GM19452 (cell line): ENCODE measurements at regions not wholly inside any gene's neighbourhood (a gene's known extent, or its start where the extent isn't known, plus 50 kb on each side); places are given as distances from the start of the nearest gene placed in this dataset.

Experiments
- ATAC-seq: cut with Tn5 transposase; IDR thresholded peaks from one replicate; pipeline ENCODE4 v1.9.1; 2021; ENCODE audit not compliant: unreplicated experiment

DNA sequence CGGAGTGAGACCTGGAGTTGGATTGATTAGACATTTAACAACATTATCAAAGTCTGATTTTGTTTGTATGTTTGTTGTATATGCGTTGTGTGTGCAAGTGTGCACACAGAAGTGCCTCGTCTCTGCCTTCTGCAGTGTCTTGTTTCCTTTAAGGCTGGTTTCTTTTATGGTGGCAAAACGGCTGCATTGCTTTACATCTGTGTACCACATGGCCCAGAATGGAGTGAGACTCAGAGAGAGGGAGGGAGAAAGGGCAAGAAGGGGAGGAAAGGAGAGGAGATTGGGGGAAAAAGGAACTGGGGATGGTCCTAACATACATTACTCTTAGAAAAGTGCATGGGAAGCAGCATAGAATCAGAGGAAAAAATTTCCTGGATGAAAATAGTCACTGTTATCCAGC lies 99.7 kb upstream of the WLS start:
- ATAC-seq = no peak

DNA sequence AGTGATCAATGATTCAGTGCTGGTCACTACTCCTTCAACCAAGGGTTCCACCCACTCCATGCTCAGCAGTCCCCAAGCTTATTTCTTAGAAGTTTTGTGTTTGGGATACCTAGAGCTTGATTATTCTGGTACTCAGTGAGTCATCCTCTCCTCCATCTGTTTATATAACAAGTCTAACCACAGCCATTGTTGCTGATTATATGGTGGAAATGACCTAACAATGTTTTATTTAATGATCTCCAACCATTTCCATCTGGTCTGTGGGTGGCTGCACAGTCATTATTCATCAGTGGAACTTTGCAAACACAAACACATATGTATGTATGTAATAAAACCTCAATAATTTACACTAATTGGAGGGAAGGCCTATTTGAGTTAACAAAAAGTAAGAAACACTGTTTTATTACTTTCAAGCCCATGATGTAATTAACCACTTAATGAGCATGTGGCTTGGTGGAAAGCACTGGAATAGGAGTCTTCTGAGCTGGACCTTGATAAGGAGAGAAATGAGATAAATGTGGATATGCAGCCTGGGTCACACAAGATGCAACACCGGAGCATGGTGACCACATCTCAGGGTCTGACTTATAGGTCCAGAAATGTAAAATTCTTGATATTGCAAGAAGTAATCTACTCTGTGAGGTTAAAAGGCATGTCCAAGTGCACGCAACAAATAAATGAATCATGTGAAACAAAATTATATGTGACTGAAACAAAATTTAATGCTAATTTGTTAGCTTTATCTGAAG lies 99.0 kb upstream of the WLS start:
- ATAC-seq = no peak

DNA sequence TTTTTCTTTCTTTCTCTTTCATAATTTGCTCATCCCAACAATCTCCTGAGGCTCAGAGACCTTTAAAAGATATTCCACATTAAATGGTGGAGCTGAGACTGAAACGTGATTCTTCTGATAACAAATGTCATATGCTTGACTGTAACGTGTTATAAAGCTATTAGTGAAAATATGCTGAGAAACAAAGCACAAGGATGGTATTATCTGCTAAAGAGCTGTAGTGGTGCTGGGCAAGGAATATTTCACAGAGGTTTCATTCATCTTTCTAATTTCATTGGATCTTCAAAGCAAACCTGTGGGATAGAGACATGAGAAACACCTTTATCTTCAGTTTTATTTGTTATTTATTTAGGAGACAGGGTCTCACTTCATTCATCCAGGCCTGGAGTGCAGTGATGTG lies 98.1 kb upstream of the WLS start:
- ATAC-seq = no peak

DNA sequence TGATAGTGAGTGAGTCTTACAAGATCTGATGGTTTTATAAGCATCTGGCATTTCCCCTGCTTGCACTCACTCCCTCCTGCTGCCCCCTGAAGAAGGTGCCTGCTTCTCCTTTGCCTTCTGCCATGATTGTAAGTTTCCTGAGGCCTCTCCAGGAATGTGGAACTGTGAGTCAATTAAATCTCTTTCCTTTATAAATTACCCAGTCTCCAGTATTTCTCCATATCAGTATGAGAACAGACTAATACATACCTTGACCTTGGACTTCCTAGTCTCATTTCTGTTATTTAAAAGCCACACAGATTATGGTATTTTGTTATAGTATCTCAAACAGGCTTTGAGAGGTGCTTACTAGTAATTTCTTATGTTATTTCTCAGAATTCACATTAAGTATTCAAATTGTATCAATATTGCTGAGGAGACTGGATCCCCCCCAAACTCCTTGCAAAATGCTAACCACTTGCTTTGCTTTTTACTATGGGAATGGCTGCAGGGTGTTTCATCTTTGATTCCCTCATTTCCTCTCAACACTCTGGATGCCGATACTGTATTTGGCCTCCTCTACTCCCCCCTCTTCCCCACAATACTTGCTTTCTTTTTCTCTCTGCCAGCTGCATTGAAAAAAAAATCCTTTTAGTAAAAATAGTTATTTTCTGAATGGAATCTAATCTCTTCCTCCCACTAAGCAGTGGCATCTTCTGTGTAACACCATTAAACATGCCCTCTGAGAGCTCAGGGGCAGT lies 96.9 kb upstream of the WLS start:
- ATAC-seq = no peak

DNA sequence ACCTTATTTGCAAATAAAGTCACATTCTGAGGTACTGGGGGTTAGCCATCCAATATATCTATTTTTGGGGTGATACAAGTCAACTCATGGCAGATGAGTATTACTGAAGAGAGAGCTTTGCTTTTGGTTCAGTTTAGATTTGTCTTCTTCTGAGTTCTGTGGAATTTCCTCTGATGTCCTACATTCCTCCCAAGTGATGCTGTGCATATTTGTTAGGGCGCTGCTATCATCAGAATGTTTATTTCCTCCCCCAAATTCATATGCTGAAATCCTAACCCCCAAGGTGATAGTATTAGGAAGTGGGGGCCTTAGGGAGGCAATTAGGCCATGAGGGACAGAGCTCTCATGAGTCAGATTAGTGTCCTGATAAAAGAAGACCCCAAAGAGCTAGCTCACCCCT lies 96.2 kb upstream of the WLS start:
- no peak for ATAC-seq

DNA sequence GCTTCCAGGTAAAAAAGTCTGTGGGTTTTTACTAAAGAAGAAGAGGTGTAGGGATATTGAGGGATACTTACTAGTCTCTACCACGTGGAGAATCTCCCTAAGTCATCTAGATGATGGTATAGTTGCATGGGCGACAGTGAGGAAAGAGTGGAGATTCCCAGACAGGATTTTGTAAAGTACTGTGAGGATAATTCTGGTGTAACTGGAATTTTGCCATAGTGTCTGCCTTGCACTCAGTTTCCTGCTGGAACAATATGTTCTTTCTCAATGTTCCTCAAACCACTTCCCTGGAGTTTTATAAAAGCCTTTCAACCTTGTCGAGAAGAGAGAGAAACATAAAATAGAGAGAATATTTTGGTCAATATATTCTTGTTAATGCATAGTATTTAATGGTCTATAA lies 95.1 kb upstream of the WLS start:
- no peak for ATAC-seq

DNA sequence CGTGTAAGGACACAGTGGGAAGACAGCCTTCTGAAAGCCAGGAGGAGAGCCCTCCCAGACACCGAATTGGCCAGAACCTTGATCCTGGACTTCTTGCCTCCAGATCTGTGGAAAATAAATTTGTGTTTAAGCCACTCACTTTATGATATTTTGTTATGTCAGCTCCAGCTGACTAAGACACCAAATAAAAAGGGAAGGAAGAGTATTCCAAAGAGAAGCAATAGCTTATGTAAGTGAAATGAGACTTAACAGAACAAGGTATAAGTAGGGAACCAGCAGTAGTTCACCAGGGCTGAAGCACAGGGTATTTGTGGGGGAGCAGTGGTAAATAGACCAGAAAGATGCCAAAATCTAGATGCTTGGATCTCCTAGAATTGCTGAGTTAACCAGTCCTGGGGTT lies 94.2 kb upstream of the WLS start:
- ATAC-seq = no peak

DNA sequence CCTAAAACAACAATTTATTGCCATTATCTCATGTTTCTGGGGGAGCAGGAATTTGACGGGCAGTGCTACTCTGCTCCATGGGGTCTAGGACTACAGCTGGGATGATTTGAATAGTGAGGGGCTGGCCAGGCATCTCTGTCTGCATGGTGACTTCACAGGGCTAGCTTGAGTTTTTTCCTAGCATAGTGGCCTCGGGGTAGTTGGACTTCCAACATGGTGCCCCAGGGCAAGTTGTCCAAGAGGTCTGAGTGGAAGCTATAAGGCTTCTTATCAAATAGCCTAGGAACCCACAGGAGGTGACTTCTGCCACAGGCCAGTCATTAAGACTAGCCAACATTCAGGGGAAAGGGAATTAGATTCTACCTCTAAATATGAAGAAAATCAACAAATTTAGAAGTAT lies 92.0 kb upstream of the WLS start:
- no peak for ATAC-seq

DNA sequence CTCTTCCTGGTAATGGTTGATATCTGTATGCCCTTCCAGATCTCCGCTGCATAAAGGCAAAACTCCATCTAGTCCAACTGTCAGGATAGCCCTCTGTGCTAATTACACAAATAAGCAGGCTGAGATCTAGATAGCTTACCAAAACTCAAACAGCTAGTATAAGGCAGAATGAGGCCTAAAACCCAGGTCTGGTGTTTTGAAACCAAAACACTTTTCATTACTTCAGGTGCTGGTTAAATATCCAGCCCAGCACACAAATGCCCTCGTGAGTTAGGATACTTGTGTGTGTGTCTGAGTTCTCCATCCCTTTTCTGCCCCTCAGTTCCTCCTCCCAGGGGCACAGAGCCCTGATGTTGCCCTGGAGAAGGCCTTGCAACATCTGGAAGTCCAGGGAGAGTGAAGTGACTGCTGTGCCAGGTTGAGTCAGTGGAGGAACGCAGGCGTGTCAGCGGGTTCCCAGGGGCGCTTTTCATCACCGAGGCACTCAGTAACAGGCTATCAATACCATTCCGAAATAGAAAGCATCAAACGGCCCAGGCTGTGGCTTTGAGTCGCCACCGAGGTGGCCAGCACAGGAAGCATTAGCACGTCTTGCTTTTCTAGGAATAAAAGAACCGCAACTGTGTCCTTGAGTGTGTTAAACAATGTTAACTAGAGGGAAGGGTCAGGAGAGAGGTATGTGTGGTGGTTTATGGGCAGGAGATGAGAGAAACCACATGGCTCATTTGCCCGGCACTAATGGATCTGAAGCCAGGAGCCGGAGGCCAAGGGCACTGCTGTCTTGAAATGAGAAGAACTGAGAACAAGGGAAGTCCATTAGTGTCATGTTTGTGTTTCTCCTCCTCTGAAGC lies 90.7 kb upstream of the WLS start:
- ATAC-seq = no peak

DNA sequence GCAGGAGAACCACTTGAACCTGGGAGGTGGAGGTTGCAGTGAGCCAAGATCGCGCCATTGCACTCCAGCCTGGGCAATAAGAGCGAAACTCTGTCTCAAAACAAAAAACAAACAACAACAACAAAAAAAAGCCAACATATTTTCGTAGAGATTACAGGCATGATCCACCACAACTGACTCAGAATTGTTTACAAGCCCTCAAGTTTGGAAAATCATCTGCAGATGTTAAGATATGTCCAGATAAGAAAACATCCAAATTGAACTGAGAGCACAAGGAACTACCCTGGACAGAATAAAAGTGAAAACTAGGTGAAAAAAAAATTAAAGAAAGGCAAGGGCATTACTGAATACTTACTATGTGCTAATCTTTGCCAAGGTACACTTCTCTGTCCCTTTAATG lies 89.8 kb upstream of the WLS start:
- no peak for ATAC-seq

DNA sequence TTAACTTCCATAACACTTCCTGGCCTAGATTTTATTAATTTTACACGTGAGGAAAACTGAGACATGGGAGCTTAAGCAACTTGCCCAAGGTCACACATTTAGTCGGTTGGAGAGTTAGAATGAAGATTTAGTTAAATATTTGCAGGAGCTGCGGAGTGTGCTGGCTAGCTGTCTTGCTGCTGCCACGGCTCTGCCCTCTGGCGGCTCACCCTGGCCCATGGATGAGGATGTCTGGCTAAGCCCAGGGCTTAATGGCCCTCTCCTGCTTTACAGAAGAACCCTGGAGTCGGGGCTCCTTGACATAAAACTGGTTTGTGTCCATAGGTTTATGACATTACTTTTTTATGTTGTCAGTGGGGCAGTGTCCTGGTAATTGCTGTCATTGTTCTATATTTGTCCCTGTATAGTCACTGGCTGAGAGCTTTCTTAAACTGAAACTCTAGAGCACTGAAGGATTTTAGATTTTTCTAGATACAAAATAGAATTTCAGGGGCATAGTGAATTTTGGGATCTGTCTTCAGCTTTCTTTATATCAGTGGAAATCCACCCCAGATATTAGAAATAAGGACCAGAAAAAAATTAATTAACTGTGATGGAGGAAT lies 88.9 kb upstream of the WLS start:
- no peak for ATAC-seq

DNA sequence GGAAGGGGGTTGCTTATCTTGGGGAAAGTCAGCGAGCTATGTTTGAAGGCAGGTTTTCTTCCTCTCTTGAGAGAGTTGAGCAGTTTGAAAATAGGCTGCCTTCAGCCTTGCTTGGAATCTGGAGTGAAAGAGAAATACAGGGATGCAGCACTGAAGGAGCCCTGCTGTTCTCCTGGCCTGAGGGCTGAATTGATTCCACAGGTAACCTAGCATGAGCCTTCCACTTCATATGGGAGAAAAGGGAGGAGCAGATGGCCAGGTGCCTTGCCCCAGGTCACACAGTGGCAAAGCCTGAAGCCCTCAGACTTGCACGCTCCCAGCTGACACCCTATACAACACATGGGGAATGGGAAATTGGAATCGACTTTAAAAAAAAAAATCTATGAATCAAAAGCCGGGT lies 88.0 kb upstream of the WLS start:
- ATAC-seq = no peak

DNA sequence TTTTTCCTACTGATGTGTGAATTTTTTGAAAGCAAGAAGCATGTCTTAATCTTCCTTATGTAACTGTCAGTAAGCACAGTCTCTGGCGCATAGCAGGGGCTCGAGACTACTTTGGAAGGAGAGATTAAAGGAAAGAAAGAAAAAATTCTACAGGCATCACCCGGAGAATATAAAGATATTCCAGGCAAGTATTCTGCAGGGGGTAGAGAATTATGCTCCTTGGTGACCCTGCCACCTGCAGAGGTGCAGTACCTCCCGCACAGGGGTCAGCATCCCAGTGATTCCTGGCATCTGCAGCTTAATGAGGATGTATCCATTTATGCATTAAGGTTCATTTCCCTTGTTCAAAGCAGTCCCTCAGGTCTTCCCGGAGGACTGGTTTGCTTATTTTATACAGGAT lies 87.6 kb upstream of the WLS start:
- ATAC-seq = no peak

DNA sequence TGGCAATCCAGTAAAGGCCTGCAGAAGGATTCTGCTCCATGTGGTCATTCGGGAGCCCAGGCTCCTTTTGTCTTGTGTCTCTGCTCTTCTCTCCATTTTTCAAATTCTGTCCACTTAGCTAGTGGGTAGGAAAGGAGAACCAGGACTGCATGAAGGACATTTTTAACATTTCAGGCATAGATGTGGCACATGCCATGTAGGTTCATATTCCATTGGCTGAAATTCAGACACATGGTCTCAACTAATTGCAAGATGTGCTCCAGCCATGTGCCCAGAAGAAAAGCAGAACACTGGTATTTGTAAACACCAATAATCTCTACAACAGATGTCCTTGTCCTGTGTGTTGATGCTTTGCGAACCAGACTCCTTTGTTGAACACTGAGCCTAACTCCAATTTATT lies 85.2 kb upstream of the WLS start:
- ATAC-seq = no peak

DNA sequence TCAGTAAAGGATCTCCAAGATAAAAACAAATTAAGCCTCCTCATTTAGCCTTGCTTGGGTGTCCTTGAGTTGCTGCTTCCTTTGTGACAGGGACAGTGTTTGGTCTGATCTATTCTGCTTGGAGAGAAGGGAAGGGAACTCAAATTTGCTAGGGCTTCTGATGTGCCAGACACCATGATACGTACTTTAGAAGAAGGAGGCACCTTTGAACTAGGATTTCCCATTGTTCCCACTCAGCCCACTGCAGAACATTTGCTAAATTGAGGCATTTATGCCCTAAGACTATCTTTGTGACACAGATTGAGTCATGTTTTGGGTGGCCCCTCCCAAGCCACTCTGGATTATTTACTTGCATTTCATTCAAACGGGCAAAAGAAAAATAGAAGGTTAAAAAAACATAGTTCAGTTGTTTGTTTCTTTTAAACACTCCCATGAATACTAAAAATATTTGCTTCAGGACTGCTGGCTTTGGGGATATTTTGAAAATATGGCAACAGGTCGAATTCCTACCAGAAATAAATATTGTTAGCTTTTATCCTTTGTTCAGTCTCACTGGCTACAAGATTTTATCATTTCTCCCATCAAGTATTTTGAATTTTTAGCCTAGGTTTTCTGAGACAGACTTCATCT lies 81.9 kb upstream of the WLS start:
- ATAC-seq = no peak

DNA sequence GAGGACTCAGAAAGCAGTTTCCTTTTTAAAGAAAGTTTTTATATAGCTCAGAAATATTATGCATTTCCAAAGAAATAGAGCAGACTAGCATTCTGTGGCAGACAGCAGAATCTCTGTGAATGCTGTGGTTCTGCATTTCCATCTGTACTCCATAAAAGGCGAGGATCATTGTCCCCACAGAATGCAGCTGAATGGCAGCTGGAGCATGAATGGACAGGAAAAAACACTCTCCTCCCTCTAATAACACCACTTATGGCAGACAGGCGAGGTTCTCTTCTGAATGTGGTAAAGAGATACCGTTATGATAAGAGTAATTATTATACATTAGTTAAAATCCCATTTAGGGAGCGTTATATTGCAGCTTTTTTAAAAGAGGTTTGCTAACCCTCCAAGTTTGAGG lies 81.4 kb upstream of the WLS start:
- no peak for ATAC-seq

DNA sequence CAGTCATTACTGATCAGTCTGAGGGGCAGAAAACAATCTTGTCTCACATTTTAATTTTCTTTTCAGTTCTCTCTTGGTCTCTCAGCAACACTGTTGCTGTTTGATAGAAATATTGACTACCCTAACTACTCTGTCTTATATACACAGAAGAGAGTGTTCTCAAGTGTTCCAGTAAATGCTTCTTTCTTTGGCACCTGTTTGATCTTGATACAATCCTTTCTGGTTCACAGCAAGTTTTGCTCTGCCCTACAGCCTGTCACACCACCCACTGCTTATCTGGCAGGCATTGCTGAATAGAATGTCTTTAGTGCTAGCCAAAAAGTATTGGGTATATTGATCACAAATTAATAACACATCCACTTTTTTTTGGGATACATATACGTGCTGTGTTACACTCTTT lies 75.7 kb upstream of the WLS start:
- no peak for ATAC-seq

DNA sequence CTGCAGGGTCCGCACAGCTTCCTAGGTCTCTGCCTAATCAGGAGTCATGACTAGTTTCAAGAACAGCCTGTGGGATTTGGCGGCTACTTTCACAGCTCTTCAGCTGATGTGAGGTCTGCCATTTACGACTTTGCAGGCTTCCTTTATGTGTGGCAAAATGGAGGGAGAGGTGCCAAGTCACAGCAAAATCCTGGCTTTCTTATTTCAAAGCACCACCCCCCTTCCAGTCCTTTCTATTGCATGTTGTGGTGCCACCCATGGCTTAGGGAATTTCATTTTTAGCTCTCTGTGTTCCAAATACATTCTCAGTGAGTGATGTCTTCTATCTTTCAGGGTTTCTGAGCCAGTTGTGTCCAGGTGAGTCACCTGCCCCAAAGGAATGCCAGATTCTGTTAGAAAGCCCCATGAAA lies 75.1 kb upstream of the WLS start:
- ATAC-seq = no peak

DNA sequence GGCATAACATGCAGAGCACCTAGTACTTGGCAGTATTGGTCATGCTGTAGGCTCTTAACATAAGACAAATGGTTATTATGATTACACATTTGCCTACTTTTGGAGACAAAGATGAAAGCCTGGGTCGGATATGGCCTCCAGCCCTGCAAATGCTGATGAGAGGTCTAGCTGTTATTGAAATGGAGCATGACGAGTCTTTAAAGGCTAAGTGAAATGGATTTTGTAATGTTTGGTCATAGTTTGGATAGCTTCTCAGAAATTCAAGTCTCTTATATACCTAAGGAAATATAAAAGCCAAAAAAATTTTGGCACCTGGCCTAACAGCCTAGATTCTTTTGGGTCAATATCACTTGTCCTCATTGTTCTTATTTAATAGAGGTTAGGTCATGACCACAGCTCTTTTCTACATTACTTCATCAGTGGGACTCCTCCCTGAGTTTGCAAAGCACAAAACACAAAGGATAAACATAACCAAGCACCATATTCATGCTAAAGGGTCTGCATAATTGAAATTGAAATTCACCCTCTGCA lies 69.2 kb upstream of the WLS start:
- ATAC-seq = no peak

DNA sequence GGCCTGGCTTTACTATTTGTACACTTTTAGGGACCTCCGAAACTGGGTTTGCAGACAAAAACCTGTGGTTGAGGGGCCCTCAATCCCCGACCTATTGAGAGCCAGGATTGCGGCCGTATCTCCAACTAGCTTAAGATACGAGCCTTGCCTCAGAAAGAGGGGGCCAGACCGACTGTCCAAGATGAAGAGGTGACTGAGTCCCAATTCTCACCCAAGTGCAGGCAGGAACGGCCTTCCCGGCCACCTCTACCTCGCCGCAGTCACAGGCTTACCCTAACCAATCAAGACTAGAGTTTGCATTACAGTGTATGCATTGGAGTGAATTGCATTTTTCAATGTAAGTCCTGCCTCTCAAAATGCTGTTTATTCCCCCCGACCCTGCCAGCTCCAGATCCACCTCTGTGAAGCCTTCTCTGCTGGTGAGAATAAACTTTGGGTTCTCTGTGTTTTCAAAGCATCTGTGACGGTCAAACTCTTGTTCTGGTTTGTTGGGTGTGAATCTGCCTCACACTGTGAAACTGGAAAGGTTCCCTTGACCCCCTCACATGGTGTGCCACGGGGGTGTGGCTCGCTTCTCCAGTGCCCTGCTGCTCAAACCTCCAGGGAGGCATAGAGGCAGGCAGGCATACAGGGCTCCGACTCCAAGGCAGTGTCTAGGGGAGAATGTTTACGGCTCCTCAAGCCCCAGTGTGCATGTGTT lies 62.2 kb upstream of the WLS start:
- ATAC-seq = no peak
